ENCODE measurements at regions not wholly inside any gene's neighbourhood (a gene's known extent, or its start where the extent isn't known, plus 50 kb on each side); places are given as distances from the start of the nearest gene placed in this dataset.

DNA sequence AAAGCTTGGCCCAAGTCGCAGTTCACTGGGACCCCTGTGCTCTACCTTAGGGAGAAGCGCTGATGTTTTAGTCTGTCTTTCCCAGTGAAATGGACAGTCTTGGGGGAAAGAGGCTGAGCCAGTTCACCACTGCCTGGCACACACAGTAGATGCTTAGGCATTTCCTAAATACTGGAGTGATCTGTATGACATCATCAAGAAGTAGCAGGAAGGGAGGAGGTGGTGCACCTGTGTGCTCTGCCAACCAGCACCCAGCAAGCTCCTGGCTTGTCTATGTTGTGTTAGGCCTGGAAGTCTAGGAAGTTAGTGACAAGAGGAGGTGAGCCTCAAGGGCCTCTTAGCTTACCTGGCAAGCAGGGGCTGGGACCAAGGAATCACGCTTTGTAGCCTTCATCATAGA is 158.2 kb upstream of the NFIA start:
- TF ChIP-seq YY1 (IDR thresholded peaks at IDR 0.05; ENCODE audit: insufficient read depth, insufficient read length) (no peak), SUZ12 (IDR thresholded peaks at IDR 0.05; ENCODE audit: extremely low read depth, insufficient read depth, insufficient read length) (no peak), ZNF274 (IDR thresholded peaks at IDR 0.05; ENCODE audit: low read depth, low read length) (no peak)
